HCT116 (cell line): ENCODE measurements at regions not wholly inside any gene's neighbourhood (a gene's known extent, or its start where the extent isn't known, plus 50 kb on each side); places are given as distances from the start of the nearest gene placed in this dataset.

Experiments
- ATAC-seq: fragments of 200-7000 bp; cut with Tn5 transposase; 2 replicates; pipeline ENCODE4 v1.9.1; 2020; ENCODE audit warnings: mild to moderate bottlenecking, moderate library complexity
- BruUV-seq: library from RNA; stranded (reverse); fragments of 400-500 nt; replicated peaks from 2 replicates; lab custom pipeline; 2021; lab: Mats Ljungman, UMichigan
- CTCF ChIA-PET: fragments of 300-600 bp; sonication (Branson Sonifier 250); formaldehyde crosslinking; loops from one replicate; lab custom pipeline; 2021; ENCODE audit warnings: antibody characterized with exemption; lab: Charles Lee
- POLR2A ChIA-PET: fragments of 300-600, 350-600 bp; sonication (Branson Sonifier 250); formaldehyde crosslinking; loops from one replicate; lab custom pipeline; 2021; ENCODE audit warnings: antibody characterized with exemption; lab: Charles Lee
- RAD21 ChIA-PET, 2 experiments: fragments of 300-600 bp; sonication (Branson Sonifier 250); formaldehyde crosslinking; loops; one replicate each; lab custom pipeline; 2023; ENCODE audit warnings: low total read pairs in 2 of 2; ENCODE audit not compliant: uncharacterized antibody in 2 of 2, unreplicated experiment in 2 of 2, low non-redundant PET in 1 of 2; lab: Charles Lee
- DNase-seq: peaks from one replicate; pipeline ENCODE4 v3.0.0-alpha.2; 2010; ENCODE audit warnings: low read depth, low spot score
- H2AFZ ChIP-seq: fragments of 200-600 bp; shearing (Covaris generic), sonication (generic); 2 replicates; pipeline ENCODE4 v1.6.1; 2017; ENCODE audit warnings: low read depth, mixed run types, mixed read lengths, antibody characterized with exemption, low read length; ENCODE audit not compliant: poor library complexity, severe bottlenecking
- H3K27ac ChIP-seq: 2 replicates; pipeline ENCODE4 v1.5.1; 2012; ENCODE audit warnings: low read depth, low read length
- H3K27me3 ChIP-seq: fragments of 200-600 bp; sonication (generic); 2 replicates; pipeline ENCODE4 v1.6.1; 2016; ENCODE audit warnings: mixed run types, low read length, mixed read lengths; ENCODE audit not compliant: insufficient read depth
- H3K36me3 ChIP-seq, 2 experiments: fragments of 200-500 bp in 1 of 2; fragments of 200-600 bp in 1 of 2; sonication (Bioruptor generic) in 1 of 2; sonication (generic) in 1 of 2; 2 replicates each; pipeline versions ENCODE4 v1.5.1 to v1.6.1; 2014 to 2016; ENCODE audit warnings: low read length in 2 of 2, inconsistent platforms in 1 of 2, mixed read lengths in 1 of 2, mixed run types in 1 of 2; ENCODE audit not compliant: insufficient read depth in 2 of 2, control insufficient read depth in 1 of 2
- H3K4me1 ChIP-seq, 2 experiments: fragments of 200-600 bp in 1 of 2; sonication (generic) in 1 of 2; 2 replicates each; pipeline versions ENCODE4 v1.5.1 to v1.6.1; 2012 to 2017; ENCODE audit warnings: low read length in 2 of 2, inconsistent platforms in 1 of 2, mild to moderate bottlenecking in 1 of 2, mixed read lengths in 1 of 2, mixed run types in 1 of 2, moderate library complexity in 1 of 2; ENCODE audit not compliant: insufficient read depth in 2 of 2, control insufficient read depth in 1 of 2
- H3K4me2 ChIP-seq: fragments of 200-600 bp; sonication (generic); 2 replicates; pipeline ENCODE4 v1.6.1; 2017; ENCODE audit warnings: mixed run types, low read length, mixed read lengths
- H3K4me3 ChIP-seq, 2 experiments: fragments of 200-600 bp in 1 of 2; sonication (generic) in 1 of 2; replicated peaks in 1 of 2; 2 replicates each; pipeline ENCODE4 v1.5.1; 2011 to 2016; ENCODE audit warnings: low read length in 2 of 2, control low read depth in 1 of 2, low read depth in 1 of 2, mild to moderate bottlenecking in 1 of 2, mixed read lengths in 1 of 2, mixed run types in 1 of 2
- H3K79me2 ChIP-seq: fragments of 200-600 bp; sonication (generic); 2 replicates; pipeline ENCODE4 v1.6.1; 2017; ENCODE audit warnings: mild to moderate bottlenecking, mixed run types, low read length, moderate library complexity, mixed read lengths; ENCODE audit not compliant: insufficient read depth
- H3K9ac ChIP-seq: fragments of 200-600 bp; sonication (generic); 2 replicates; pipeline ENCODE4 v1.6.1; 2016; ENCODE audit warnings: low read length, mixed read lengths
- H3K9me2 ChIP-seq: fragments of 200-600 bp; sonication (generic), shearing (Covaris generic); 2 replicates; pipeline ENCODE4 v1.6.1; 2017; ENCODE audit warnings: mixed run types, mild to moderate bottlenecking, moderate library complexity; ENCODE audit not compliant: insufficient read depth
- H3K9me3 ChIP-seq, 2 experiments: fragments of 200-500 bp in 1 of 2; fragments of 200-600 bp in 1 of 2; sonication (Bioruptor generic) in 1 of 2; sonication (generic) in 1 of 2; 2 replicates each; pipeline ENCODE4 v1.6.1; 2014 to 2017; ENCODE audit warnings: low read length in 2 of 2, mixed read lengths in 2 of 2, inconsistent platforms in 1 of 2, low read depth in 1 of 2, mild to moderate bottlenecking in 1 of 2, mixed run types in 1 of 2, moderate library complexity in 1 of 2; ENCODE audit not compliant: control insufficient read depth in 1 of 2, insufficient read depth in 1 of 2
- H4K20me1 ChIP-seq: fragments of 200-600 bp; sonication (generic), shearing (Covaris generic); 2 replicates; pipeline ENCODE4 v1.6.1; 2017; ENCODE audit warnings: mixed run types, mild to moderate bottlenecking, moderate library complexity; ENCODE audit not compliant: insufficient read depth
- CBX3 ChIP-seq: IDR thresholded peaks from 2 replicates; pipeline ENCODE4 v1.6.1; 2012; ENCODE audit warnings: low read depth
- CEBPB ChIP-seq: IDR thresholded peaks from 2 replicates; pipeline ENCODE4 v1.6.1; 2012; ENCODE audit warnings: low read depth
- CTCF ChIP-seq, 3 experiments: fragments of 200-600 bp in 1 of 3; sonication (generic) in 1 of 3; IDR thresholded peaks in 2 of 3; conservative IDR thresholded peaks in 1 of 3; 2 replicates each; pipeline ENCODE4 v1.5.1; 2012 to 2017; ENCODE audit warnings: low read depth in 2 of 3, low read length in 2 of 3, antibody characterized with exemption in 1 of 3, borderline replicate concordance in 1 of 3, control low read depth in 1 of 3, mild to moderate bottlenecking in 1 of 3, mixed read lengths in 1 of 3, mixed run types in 1 of 3, moderate library complexity in 1 of 3; ENCODE audit not compliant: insufficient read depth in 1 of 3
- EGR1 ChIP-seq: IDR thresholded peaks from 2 replicates; pipeline ENCODE4 v1.6.1; 2012; ENCODE audit warnings: low read depth
- EZH2phosphoT487 ChIP-seq: fragments of 200-600 bp; IDR thresholded peaks from 2 replicates; pipeline ENCODE4 v1.6.1; 2018; ENCODE audit warnings: antibody characterized with exemption, borderline replicate concordance
- FOSL1 ChIP-seq: IDR thresholded peaks from 2 replicates; pipeline ENCODE4 v1.6.1; 2012; ENCODE audit warnings: low read depth
- JUND ChIP-seq: IDR thresholded peaks from 2 replicates; pipeline ENCODE4 v1.6.1; 2012
- MAX ChIP-seq: IDR thresholded peaks from 2 replicates; pipeline ENCODE4 v1.6.1; 2012
- POLR2A ChIP-seq: IDR thresholded peaks from 2 replicates; pipeline ENCODE4 v1.7.0; 2011; ENCODE audit warnings: borderline replicate concordance; ENCODE audit not compliant: insufficient read depth, insufficient read length; ENCODE audit errors: extremely low read depth
- REST ChIP-seq: IDR thresholded peaks from 2 replicates; pipeline ENCODE4 v1.6.1; 2012; ENCODE audit warnings: low read depth
- SIN3A ChIP-seq: IDR thresholded peaks from 2 replicates; pipeline ENCODE4 v1.6.1; 2012; ENCODE audit warnings: low read depth
- SRF ChIP-seq: IDR thresholded peaks from 2 replicates; pipeline ENCODE4 v1.6.1; 2012; ENCODE audit warnings: low read depth
- ZNF274 ChIP-seq: fragments of 200-500 bp; sonication (Bioruptor generic); IDR thresholded peaks from 2 replicates; pipeline ENCODE4 v1.6.1; 2014; ENCODE audit warnings: mild to moderate bottlenecking, low read depth, low read length, inconsistent platforms
- intact Hi-C: fragments of 100-400 bp; cut with micrococcal nuclease; formaldehyde crosslinking; loops from 2 replicates; pipeline ENCODE4 v1.10.0; 2022
- TF ChIP-seq, protein P1 (sequence below): IDR thresholded peaks from 2 replicates; pipeline ENCODE4 v1.6.1; 2012

GRCh38 chr13:50593207-50593606, 250.3 kb downstream of the DLEU7 start:
- H2AFZ ChIP-seq: no peak overlapping the region
- ChIA-PET POLR2A (no interaction called here), RAD21 (no interaction called here)
- no peaks in the 10 kb centered on the region for H3K36me3 ChIP-seq
- H3K27ac ChIP-seq: no peak overlapping the region
- H3K4me2 ChIP-seq: no peak overlapping the region
- intact Hi-C loops: no loop called here
- no peaks in the 10 kb centered on the region for H3K79me2 ChIP-seq
- BruUV-seq: no TSS peak
- DNase-seq (no peak), ATAC-seq (no peak)
- TF ChIP-seq ZNF274 (no peak), CBX3 (no peak), FOSL1 (no peak), JUND (no peak), REST (no peak), MAX (no peak), CEBPB (no peak), SIN3A (no peak), EZH2phosphoT487 (no peak), POLR2A (no peak), EGR1 (no peak), SRF (no peak), CTCF (IDR thresholded peaks at IDR 0.05 in 2 of 3, conservative IDR thresholded peaks at IDR 0.05 in 1 of 3; ENCODE audit: borderline replicate concordance in 1 of 3, insufficient read depth in 1 of 3, low read depth in 2 of 3, low read length in 2 of 3) (no peak)
- TF ChIP-seq, protein P1, sequence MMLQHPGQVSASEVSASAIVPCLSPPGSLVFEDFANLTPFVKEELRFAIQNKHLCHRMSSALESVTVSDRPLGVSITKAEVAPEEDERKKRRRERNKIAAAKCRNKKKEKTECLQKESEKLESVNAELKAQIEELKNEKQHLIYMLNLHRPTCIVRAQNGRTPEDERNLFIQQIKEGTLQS: no peak
- TF ChIP-seq, all 23 proteins: peak for 0
- CTCF ChIA-PET: no interaction called here
- Histone ChIP-seq H3K9me2 (no peaks in the 10 kb centered on the region), H3K27me3 (no peaks in the 10 kb centered on the region), H3K4me3 (no peak overlapping the region), H3K9me3 (no peaks in the 10 kb centered on the region), H3K4me1 (peaks cover 0 to 6% of the 10 kb centered on the region in 2 experiments; a peak in 1 of 4 replicates), H4K20me1 (no peaks in the 10 kb centered on the region), H3K9ac (no peak overlapping the region)
